Fibroblast of upper back skin (primary cell): ENCODE measurements at regions not wholly inside any gene's neighbourhood (a gene's known extent, or its start where the extent isn't known, plus 50 kb on each side); places are given as distances from the start of the nearest gene placed in this dataset.

ENCODE experiments used
- DNase-seq: peaks from one replicate; pipeline ENCODE4 v3.0.0-alpha.2; 2013

DNA sequence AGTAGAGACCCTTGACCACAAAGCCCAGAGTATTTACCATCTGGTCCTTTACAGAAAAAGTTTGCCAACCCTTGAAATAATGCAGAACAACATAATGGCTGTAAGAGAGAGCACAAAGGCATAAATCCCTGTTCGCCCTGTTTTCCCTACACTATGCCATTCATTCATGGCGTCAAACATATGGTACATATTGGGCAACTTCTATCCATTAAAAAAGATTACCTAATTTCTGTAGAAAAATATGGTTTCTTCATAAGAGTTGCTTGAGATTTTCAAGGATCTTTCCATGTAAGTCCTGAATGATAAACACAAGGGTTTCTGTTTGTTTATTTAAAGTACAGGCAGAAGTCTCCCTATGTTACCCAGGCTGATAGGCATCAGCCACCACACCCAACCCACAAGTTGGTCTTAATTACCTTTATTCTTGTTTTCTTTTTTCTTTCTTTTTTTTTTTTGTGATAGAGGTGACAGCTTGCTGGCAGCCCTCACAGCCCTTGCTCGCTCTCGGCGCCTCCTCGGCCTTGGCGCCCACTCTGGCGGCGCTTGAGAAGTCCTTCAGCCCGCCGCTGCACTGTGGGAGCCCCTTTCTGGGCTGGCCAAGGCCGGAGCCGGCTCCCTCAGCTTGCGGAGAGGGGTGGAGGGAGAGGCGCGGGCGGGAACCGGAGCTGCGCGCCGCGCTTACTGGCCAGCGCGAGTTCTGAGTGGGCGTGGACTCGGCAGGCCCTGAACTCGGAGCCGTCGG is 68.3 kb upstream of the NR5A2 start:
- DNase-seq, result no peak

DNA sequence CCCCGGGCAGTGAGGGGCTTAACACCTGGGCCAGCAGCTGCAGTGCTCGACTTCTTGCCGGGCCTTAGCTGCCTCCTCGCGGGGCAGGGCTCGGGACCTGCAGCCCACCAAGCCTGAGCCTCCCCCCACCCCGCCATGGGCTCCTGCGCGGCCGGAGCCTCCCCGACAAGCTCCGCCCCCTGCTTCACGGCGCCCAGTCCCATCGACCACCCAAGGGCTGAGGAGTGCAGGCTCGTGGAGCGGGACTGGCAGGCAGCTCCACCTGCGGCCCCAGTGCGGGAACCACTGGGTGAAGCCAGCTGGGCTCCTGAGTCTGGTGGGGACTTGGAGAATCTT is 67.8 kb upstream of the NR5A2 start:
- DNase-seq, result no peak

DNA sequence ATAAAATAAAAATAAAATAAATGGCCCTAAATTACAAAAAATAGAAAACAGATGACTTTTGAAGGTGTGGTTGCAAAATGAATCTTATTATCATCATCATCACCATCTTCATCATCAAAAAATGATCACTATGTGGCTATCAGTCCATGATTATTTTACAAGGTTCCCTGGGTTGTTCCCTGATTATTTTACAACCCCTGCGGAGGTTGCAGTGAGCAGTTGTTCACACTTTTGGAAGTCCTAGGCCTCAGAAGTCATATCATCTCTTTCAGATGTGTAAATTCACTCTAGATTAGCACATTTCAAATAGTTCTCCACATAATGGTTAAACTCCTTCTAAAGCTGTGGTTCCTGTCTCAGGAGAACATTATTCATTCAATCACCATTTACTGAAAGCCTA is 57.4 kb upstream of the NR5A2 start:
- DNase-seq, result no peak

DNA sequence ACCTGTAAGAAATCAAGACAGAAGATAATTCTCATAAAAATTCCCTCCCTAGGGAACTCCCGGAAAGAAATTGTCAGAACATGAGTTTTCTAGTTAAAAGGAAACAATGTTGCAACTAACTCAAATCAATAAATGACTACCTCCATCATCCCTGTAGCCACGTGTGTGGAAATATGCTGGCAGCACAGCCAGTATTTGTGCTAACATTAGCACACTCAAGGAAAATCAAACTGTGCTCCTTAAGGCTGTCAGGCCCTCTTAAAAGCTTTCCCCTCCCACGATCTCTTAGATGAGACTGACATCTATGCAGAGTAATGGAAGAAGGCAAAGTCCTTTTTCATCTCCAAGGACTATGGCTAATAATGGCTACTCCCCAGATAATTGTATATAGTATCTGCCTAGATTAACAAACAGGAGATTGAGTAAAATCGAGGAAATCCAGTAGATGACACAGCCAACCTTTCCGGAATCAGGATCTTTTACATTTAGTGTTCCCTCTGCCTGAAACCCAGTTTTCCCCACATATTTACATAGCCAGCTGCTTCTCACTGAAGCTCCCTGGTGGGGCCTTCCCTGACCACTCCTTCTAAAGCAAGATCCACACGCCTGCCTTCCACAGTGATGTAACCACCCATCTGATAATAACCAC is 50.9 kb upstream of the NR5A2 start:
- DNase-seq, result no peak
